ENCODE measurements at regions not wholly inside any gene's neighbourhood (a gene's known extent, or its start where the extent isn't known, plus 50 kb on each side); places are given as distances from the start of the nearest gene placed in this dataset.

DNA sequence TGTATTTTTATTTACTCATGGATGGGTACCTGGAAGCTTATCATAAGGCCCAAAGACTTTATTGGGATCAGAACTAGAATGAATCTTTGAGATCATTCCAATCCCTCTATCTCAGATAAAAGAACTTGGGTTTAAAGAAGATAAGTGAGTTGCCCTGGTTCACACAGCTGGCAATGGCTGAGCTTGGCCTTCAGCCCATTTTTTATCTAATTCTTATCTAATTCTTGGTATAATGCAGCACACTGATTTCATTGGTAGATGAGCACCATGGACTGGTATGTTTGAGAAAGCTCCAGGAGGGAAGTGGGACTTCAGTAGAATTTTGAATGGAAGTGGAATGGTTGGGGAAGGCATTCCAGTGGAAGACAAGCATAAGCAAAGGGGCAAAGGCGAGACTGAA lies 558.9 kb downstream of the REEP3 start:
- TF ChIP-seq JUND (IDR thresholded peaks at IDR 0.05; ENCODE audit: low read depth), result no peak
- in situ Hi-C loops (cut with HindIII; ENCODE audit: low pct_unique_long_range_greater_than_20kb, low sequenced_read_pairs), result no loop called here

DNA sequence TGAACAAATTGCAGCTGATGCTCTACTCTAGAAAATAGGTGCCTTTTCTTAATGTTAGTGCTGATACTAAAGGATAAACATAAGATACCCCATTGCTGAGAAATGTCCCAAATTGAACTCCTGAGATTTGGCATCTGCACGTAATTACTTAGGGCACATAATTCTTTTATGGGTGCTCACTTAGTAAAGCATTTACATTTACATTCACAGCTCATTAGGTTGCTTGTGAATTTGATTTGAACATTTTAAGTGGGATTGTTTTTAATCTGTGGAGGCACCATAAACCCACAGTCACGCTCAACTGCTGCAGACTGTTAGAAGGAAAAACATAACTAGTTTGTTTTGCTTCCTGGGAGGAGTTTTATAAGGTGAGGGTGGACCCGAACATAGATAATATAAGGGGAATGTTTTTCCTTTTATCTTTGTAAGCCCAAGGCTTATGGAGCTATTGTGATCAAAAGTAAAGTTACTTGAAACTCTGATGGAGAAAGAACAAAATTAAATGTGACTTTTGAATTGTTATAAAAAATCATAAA lies 560.8 kb downstream of the REEP3 start:
- in situ Hi-C loops (cut with HindIII; ENCODE audit: low pct_unique_long_range_greater_than_20kb, low sequenced_read_pairs), result no loop called here
- no peak for DNase-seq (ENCODE audit: low read depth in 1 of 2, low spot score in 1 of 2)

More for the DNA sequence above, 558.9 kb downstream of the REEP3 start:
- DNase-seq (ENCODE audit: low read depth in 1 of 2, low spot score in 1 of 2), result no peak

DNA sequence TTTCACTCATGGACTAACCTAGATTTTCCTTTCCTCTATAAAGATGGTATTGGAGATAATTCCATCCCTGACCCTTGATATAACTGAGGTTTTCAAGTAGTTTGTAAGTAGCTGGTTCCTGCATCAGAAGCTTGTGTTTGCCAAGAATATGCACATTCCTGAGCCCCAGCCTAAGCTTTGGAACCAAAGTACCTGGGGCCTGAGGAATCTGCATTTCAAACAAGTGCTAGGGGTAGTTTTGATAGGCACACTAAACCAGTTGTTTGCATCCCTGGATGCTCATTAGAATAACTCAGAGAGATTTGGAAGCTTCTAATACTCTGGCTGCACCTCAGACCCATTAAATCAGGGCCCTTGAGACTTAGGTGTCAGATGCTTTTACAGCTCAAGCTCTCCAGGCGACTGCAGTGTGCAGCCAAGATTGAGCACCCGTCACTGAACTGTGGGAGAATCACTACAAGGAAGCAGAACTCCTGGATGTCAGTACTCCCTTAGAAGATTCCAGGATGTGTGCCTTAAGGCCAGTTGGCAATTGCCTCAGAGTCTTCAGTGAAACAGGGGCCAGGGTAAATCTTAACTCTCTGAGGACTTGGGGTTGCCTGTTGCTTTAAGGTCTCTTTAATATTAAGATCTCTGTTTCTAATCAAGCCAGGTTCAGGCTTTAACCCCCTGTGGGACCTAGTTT lies 565.0 kb downstream of the REEP3 start:
- in situ Hi-C loops (cut with HindIII; ENCODE audit: low pct_unique_long_range_greater_than_20kb, low sequenced_read_pairs), result no loop called here
- DNase-seq (ENCODE audit: low read depth in 1 of 2, low spot score in 1 of 2), result no peak
- TF ChIP-seq JUND (IDR thresholded peaks at IDR 0.05; ENCODE audit: low read depth), result no peak

More for the DNA sequence above, 560.8 kb downstream of the REEP3 start:
- no peak for TF ChIP-seq JUND (IDR thresholded peaks at IDR 0.05; ENCODE audit: low read depth)

DNA sequence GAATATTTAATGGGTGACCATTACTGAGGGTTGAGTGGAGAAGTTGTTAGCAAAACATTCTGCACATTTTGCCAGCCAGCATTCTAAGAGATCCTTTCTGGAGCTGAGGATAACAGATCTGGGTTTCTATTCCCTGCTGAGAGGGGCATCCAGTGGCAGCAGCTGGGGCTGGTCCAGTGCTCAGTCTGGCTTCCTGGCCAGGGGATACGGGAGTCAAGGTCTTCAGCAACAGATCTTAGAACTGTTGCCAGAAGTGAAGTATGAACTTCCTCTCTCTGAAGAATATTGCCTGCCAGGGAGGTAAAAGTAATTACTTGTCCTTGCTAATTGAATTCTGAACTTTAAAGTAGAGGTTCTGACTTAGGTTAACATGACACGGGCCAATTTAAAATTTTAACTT lies 568.4 kb downstream of the REEP3 start:
- no peak for TF ChIP-seq JUND (IDR thresholded peaks at IDR 0.05; ENCODE audit: low read depth)
- DNase-seq (ENCODE audit: low read depth in 1 of 2, low spot score in 1 of 2), result no peak
- in situ Hi-C loops (cut with HindIII; ENCODE audit: low pct_unique_long_range_greater_than_20kb, low sequenced_read_pairs), result no loop called here

DNA sequence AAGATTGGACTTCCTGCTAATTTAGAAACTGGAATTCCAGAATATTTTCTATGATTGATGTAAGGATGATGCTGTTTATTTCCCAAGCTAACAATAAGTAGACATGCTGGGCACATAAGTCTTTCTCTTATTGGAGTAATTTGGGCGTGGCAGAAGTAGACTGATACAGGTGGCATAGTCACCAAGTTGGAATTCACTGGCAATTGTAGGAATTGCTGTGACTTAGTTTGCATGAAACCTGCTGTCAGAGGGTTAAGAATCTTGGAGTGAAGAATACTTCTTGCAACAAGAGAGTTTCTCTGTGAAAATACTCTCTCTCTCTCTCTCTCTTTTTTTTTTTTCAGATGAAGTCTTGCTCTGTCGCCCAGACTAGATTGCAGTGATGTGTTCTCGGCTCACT lies 569.7 kb downstream of the REEP3 start:
- no peak for DNase-seq (ENCODE audit: low read depth in 1 of 2, low spot score in 1 of 2)
- in situ Hi-C loops (cut with HindIII; ENCODE audit: low pct_unique_long_range_greater_than_20kb, low sequenced_read_pairs), result no loop called here
- no peak for TF ChIP-seq JUND (IDR thresholded peaks at IDR 0.05; ENCODE audit: low read depth)

DNA sequence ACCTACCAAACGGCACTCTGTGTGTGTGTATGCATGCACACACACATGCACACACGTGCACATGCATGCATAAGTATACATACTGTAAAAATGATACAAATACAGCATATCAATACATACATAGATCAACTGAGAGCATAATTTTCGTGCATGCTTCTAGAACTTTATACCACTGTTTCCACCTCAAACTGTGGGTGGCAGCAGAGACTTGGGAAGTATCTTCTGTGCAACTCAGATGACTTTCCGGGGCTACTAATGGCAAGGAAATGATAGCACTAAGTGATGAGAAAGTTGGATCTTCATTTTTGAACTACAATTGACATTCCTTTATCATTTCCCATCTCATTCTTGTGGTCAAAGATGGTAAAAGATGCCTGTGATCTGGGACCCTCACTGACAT lies 570.7 kb downstream of the REEP3 start:
- peak; percentile 21 to 69 for DNase-seq (ENCODE audit: low read depth in 1 of 2, low spot score in 1 of 2)
- no peak for TF ChIP-seq JUND (IDR thresholded peaks at IDR 0.05; ENCODE audit: low read depth)
- in situ Hi-C loops (cut with HindIII; ENCODE audit: low pct_unique_long_range_greater_than_20kb, low sequenced_read_pairs), result no loop called here

DNA sequence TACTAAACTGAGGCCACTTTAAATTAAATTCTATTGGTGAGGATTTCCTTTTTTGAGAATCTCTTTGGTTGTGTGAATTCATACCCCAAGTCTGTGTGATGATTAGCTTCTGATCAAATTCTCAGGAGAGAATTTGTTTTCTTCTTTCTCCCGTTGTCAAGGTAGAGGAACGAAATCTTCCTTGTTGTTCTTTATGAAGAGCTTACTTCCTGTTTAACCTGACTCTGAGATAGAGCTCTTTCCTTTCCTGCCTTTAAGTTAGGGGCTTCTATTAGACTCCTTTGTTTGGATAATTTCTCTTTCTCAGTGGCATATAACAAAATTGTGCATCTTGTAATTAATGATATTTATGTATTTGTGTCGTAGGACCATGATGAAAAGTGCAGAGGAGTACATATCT lies 572.1 kb downstream of the REEP3 start:
- TF ChIP-seq JUND (IDR thresholded peaks at IDR 0.05; ENCODE audit: low read depth), result no peak
- in situ Hi-C loops (cut with HindIII; ENCODE audit: low pct_unique_long_range_greater_than_20kb, low sequenced_read_pairs), result no loop called here
- DNase-seq (ENCODE audit: low read depth in 1 of 2, low spot score in 1 of 2), result no peak

DNA sequence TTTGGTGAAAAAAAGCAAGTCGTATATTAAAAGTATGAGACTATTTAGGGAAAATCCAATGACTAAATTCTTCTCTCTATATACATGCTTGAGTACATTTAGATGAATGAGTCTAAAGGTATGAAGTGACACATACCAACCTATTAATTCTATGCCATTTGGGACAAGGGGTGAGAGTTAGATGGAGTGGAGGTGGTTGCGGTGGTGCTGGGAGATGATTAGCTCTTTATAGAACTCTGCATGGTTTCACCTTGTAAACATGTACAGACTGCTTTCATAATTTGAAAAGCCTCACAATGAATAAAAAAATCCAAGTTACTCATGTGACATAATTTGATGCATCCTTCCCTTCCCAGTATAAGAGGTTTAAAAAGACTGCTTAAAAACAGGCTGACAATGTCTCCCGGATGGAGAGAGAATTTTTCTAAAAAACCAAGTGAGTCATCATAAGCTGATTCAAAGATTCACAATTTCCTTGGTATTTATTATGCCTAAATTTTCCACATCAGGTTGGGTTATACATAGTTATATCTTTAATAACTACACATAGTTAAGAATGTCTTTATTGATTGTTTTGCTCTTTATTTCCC lies 572.8 kb downstream of the REEP3 start:
- DNase-seq (ENCODE audit: low read depth in 1 of 2, low spot score in 1 of 2), result no peak
- TF ChIP-seq JUND (IDR thresholded peaks at IDR 0.05; ENCODE audit: low read depth), result no peak
- in situ Hi-C loops (cut with HindIII; ENCODE audit: low pct_unique_long_range_greater_than_20kb, low sequenced_read_pairs), result no loop called here

DNA sequence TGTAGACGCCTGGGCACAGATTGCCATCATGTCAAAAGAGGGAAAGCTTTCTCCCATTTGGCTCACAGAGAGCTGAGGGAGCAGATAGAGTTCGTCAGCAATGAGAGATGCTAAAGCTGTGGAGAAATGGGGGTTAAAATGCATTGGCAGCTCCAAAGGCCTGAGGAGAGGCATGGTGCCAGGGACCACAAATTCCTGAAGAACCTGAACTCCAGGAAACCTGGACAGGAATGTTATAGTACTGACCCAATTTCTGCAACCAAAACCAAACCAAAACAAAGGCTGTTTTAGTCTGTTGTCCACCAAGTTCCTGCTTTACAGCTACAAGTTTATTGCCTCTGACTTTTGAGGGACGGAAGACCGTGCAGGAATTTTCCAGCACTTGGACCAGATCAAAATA lies 575.7 kb downstream of the REEP3 start:
- in situ Hi-C loops (cut with HindIII; ENCODE audit: low pct_unique_long_range_greater_than_20kb, low sequenced_read_pairs), result no loop called here
- DNase-seq (ENCODE audit: low read depth in 1 of 2, low spot score in 1 of 2), result peak in 1 of 2 experiments; percentile 79
- TF ChIP-seq JUND (IDR thresholded peaks at IDR 0.05; ENCODE audit: low read depth), result no peak

DNA sequence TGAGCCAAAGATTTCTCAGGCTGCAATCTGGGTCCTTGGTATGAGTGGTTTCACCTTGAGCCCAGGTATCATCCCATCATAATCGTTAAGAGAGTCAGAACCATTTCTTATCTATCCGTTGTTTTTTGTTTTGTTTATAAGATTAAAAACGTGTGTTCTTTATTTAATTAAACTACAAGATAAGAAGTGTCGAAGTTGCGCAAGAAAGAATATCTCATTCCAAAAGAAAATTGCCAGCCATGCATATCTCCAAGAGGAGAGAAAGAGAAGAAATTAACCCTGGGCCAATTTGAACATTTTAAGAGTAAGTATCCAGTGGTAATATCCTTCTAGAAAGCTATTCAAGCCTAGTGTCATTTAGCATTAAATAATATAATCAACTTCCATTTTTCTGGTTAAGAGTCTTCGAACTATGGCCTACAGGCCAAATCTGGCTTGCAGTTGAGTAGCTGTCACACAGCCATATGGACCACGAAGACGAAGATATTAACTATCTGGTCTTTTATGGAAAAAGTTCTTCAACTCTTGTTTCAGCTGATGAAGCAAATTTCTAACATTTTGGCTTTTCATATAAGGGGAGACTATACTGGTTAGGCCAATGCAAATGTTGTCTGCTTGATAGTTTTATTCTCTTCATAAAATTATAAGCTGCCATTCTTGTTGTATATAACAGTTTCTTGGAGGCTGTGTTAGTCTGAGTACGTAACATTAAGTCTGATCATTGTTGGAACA lies 576.4 kb downstream of the REEP3 start:
- in situ Hi-C loops (cut with HindIII; ENCODE audit: low pct_unique_long_range_greater_than_20kb, low sequenced_read_pairs), result no loop called here
- TF ChIP-seq JUND (IDR thresholded peaks at IDR 0.05; ENCODE audit: low read depth), result no peak
- DNase-seq (ENCODE audit: low read depth in 1 of 2, low spot score in 1 of 2), result no peak

DNA sequence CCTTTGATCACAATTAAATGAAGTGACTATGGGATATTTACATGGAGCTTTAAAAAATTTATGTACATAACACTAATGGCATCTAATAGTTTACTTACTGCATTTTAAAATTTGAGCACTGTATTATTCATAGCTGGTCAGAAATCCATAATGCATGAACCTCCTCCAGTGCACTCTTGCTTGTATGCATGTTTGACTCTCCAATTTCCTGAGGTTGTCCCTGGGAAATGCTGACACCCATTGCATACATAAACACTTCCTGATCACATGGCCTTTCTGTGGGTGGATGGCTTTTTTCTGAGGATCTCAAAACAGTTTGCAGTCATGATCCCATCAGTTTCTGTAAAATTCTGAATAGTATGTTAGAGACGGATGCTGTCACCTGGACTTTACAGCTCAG lies 577.8 kb downstream of the REEP3 start:
- DNase-seq (ENCODE audit: low read depth in 1 of 2, low spot score in 1 of 2), result no peak
- in situ Hi-C loops (cut with HindIII; ENCODE audit: low pct_unique_long_range_greater_than_20kb, low sequenced_read_pairs), result no loop called here
- no peak for TF ChIP-seq JUND (IDR thresholded peaks at IDR 0.05; ENCODE audit: low read depth)

DNA sequence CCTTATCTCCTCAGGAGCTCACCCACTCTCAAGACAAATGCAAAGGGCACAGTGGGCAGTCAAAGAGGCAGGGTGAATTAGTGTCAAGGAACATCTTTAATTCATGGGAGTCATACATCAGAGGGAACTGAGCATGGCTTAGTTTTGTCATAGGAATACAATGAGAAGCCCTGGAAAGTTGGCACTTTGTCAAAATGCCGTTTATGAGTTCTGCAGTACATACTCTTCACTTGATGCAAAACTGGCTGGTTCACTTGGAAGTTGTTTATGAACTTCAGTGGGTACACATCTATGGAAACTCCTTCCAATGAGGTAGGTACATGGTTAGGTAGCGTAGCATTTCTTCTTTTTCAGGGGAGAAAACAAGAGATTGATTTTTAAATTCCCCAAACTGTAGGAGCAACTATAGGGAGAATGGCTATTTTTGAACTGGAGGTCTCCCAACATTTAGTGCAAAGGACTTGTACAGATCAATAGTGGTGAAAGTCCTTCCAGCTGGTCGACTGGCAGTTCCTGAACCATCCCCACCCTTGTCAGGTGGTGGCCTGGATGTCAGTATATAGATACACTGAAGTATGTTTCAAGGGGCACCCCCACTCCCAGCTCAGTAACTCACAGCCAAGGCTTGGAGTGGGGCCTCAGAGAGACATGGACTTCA lies 580.5 kb downstream of the REEP3 start:
- DNase-seq (ENCODE audit: low read depth in 1 of 2, low spot score in 1 of 2), result peak in 1 of 2 experiments; percentile 74
- in situ Hi-C loops (cut with HindIII; ENCODE audit: low pct_unique_long_range_greater_than_20kb, low sequenced_read_pairs), result no loop called here
- TF ChIP-seq JUND (IDR thresholded peaks at IDR 0.05; ENCODE audit: low read depth), result no peak

DNA sequence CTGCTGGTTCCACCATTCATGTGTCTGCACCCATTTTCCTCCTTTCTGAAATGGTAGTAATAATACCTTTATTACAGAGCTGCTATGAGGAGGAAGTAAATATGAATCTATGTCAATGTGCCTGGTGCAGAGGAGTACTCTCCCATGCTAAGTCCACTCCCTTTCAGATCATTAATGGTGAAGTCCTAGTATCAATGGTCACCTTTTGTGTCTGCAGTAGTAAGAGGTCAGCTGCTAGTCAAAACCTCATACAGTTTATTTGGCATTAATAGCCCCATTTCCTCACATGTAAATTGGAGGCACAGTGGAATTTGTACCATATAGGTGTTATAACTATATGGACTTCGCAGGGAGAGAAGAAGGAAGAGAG lies 581.0 kb downstream of the REEP3 start:
- no peak for TF ChIP-seq JUND (IDR thresholded peaks at IDR 0.05; ENCODE audit: low read depth)
- no peak for DNase-seq (ENCODE audit: low read depth in 1 of 2, low spot score in 1 of 2)
- in situ Hi-C loops (cut with HindIII; ENCODE audit: low pct_unique_long_range_greater_than_20kb, low sequenced_read_pairs), result no loop called here
